GM23338 (cell line): ENCODE measurements at regions not wholly inside any gene's neighbourhood (a gene's known extent, or its start where the extent isn't known, plus 50 kb on each side); places are given as distances from the start of the nearest gene placed in this dataset.

Experiments used
- ATAC-seq: fragments of 200-7000 bp; cut with Tn5 transposase; 3 replicates; pipeline ENCODE4 v1.9.1; 2020
- DNase-seq: peaks from one replicate; pipeline ENCODE4 v3.0.0-alpha.2; 2015; ENCODE audit warnings: low spot score
- H2AFZ ChIP-seq: fragments of 200-600 bp; sonication (generic); 2 replicates; pipeline ENCODE4 v1.8.0; 2016; ENCODE audit warnings: antibody characterized with exemption, mild to moderate bottlenecking, moderate library complexity
- H3F3A ChIP-seq: fragments of 200-600 bp; sonication (generic); replicated peaks from 2 replicates; pipeline ENCODE4 v1.8.0; 2017; ENCODE audit warnings: antibody characterized with exemption, mixed run types, low read depth
- H3K27ac ChIP-seq: fragments of 200-600 bp; sonication (generic); 2 replicates; pipeline ENCODE4 v1.6.1; 2016; ENCODE audit warnings: low read depth
- H3K27me3 ChIP-seq: fragments of 200-600 bp; sonication (generic); 2 replicates; pipeline ENCODE4 v1.8.0; 2016; ENCODE audit warnings: mild to moderate bottlenecking, mixed run types, moderate library complexity; ENCODE audit not compliant: insufficient read depth
- H3K36me3 ChIP-seq: fragments of 200-600 bp; sonication (generic); 2 replicates; pipeline ENCODE4 v1.8.0; 2016; ENCODE audit warnings: mild to moderate bottlenecking; ENCODE audit not compliant: insufficient read depth
- H3K4me1 ChIP-seq: fragments of 200-600 bp; sonication (generic); 2 replicates; pipeline ENCODE4 v1.8.0; 2016; ENCODE audit warnings: mild to moderate bottlenecking, moderate library complexity; ENCODE audit not compliant: insufficient read depth
- H3K4me2 ChIP-seq: fragments of 200-600 bp; sonication (generic); 2 replicates; pipeline ENCODE4 v1.7.1; 2017; ENCODE audit warnings: mixed run types
- H3K4me3 ChIP-seq: fragments of 200-600 bp; sonication (generic); 2 replicates; pipeline ENCODE4 v1.6.1; 2016; ENCODE audit warnings: mixed run types
- H3K79me2 ChIP-seq: fragments of 200-600 bp; sonication (generic); replicated peaks from 2 replicates; pipeline ENCODE4 v1.8.0; 2017; ENCODE audit warnings: mild to moderate bottlenecking; ENCODE audit not compliant: insufficient read depth
- H3K9me2 ChIP-seq: fragments of 200-600 bp; sonication (generic); 2 replicates; pipeline ENCODE4 v1.8.0; 2017; ENCODE audit not compliant: insufficient read depth
- H4K20me1 ChIP-seq: fragments of 200-600 bp; sonication (generic); replicated peaks from 2 replicates; pipeline ENCODE4 v1.8.0; 2017; ENCODE audit warnings: mild to moderate bottlenecking; ENCODE audit not compliant: insufficient read depth
- H3K27ac Mint-ChIP-seq: 2 replicates; pipeline ENCODE4 v1.8.0; 2020; ENCODE audit warnings: inconsistent platforms, mild to moderate bottlenecking, moderate library complexity, mixed read lengths
- H3K27me3 Mint-ChIP-seq: 3 replicates; pipeline ENCODE4 v1.8.0; 2022; ENCODE audit warnings: low read depth, mild to moderate bottlenecking, moderate library complexity, mixed read lengths, inconsistent platforms; ENCODE audit not compliant: insufficient read depth, poor library complexity
- H3K36me3 Mint-ChIP-seq: 3 replicates; pipeline ENCODE4 v1.8.0; 2021; ENCODE audit warnings: low read depth, mild to moderate bottlenecking, inconsistent platforms, moderate library complexity, mixed read lengths
- H3K4me1 Mint-ChIP-seq: 3 replicates; pipeline ENCODE4 v1.8.0; 2020; ENCODE audit warnings: mild to moderate bottlenecking, inconsistent platforms, mixed read lengths
- H3K4me3 Mint-ChIP-seq: 3 replicates; pipeline ENCODE4 v1.8.0; 2021; ENCODE audit warnings: moderate library complexity, mild to moderate bottlenecking, inconsistent platforms, mixed read lengths
- H3K9me3 Mint-ChIP-seq: 3 replicates; pipeline ENCODE4 v1.8.0; 2020; ENCODE audit warnings: moderate library complexity, mild to moderate bottlenecking, inconsistent platforms, mixed read lengths
- CREB1 ChIP-seq: fragments of 250-450 bp; sonication (Bioruptor Pico); IDR thresholded peaks from 2 replicates; pipeline ENCODE4 v1.5.0; 2020; ENCODE audit warnings: low read depth, mild to moderate bottlenecking, moderate library complexity
- EZH2 ChIP-seq: fragments of 200-600 bp; sonication (generic); IDR thresholded peaks from one replicate; pipeline ENCODE4 v1.8.0; 2017; ENCODE audit warnings: antibody characterized with exemption, mild to moderate bottlenecking, low read depth; ENCODE audit not compliant: unreplicated experiment
- EZH2phosphoT487 ChIP-seq: fragments of 200-600 bp; sonication (generic); IDR thresholded peaks from one replicate; pipeline ENCODE4 v1.8.1; 2018; ENCODE audit warnings: antibody characterized with exemption; ENCODE audit not compliant: unreplicated experiment
- JUNB ChIP-seq: IDR thresholded peaks from one replicate; pipeline ENCODE4 v1.6.1; 2016; ENCODE audit warnings: antibody characterized with exemption; ENCODE audit not compliant: unreplicated experiment
- NANOG ChIP-seq: IDR thresholded peaks from 2 replicates; pipeline ENCODE4 v1.6.1; 2016; ENCODE audit warnings: antibody characterized with exemption, borderline replicate concordance
- POLR2AphosphoS5 ChIP-seq: IDR thresholded peaks from 2 replicates; pipeline ENCODE4 v1.6.1; 2016; ENCODE audit warnings: antibody characterized with exemption, low read depth
- STAT1 ChIP-seq: IDR thresholded peaks from one replicate; pipeline ENCODE4 v1.6.1; 2016; ENCODE audit warnings: antibody characterized with exemption; ENCODE audit not compliant: unreplicated experiment
- ZNF114 ChIP-seq: fragments of 250-450 bp; sonication (Bioruptor Pico); IDR thresholded peaks from 2 replicates; pipeline ENCODE4 v1.5.0; 2020; ENCODE audit warnings: mild to moderate bottlenecking, moderate library complexity
- ZNF331 ChIP-seq: fragments of 250-450 bp; sonication (Bioruptor Pico); IDR thresholded peaks from 2 replicates; pipeline ENCODE4 v1.5.0; 2020; ENCODE audit warnings: low read depth, mild to moderate bottlenecking, moderate library complexity
- TF ChIP-seq, protein P1 (sequence below), 2 experiments: fragments of 200-600 bp in 1 of 2; sonication (generic) in 1 of 2; conservative IDR thresholded peaks; 2 replicates each; pipeline versions ENCODE4 v1.5.1 to v1.6.1; 2016 to 2017; ENCODE audit warnings: antibody characterized with exemption in 2 of 2, low read depth in 2 of 2, mild to moderate bottlenecking in 2 of 2, moderate library complexity in 1 of 2
- TF ChIP-seq, protein P2 (sequence below): IDR thresholded peaks from one replicate; pipeline ENCODE4 v1.6.1; 2018; ENCODE audit warnings: antibody characterized with exemption; ENCODE audit not compliant: unreplicated experiment
- TF ChIP-seq, protein P3 (sequence below): IDR thresholded peaks from 2 replicates; pipeline ENCODE4 v1.6.1; 2016; ENCODE audit warnings: antibody characterized with exemption
- TF ChIP-seq, protein P4 (sequence below): fragments of 250-450 bp; sonication (Bioruptor Pico); IDR thresholded peaks from 2 replicates; pipeline ENCODE4 v1.5.0; 2020; ENCODE audit warnings: mild to moderate bottlenecking, moderate library complexity

DNA sequence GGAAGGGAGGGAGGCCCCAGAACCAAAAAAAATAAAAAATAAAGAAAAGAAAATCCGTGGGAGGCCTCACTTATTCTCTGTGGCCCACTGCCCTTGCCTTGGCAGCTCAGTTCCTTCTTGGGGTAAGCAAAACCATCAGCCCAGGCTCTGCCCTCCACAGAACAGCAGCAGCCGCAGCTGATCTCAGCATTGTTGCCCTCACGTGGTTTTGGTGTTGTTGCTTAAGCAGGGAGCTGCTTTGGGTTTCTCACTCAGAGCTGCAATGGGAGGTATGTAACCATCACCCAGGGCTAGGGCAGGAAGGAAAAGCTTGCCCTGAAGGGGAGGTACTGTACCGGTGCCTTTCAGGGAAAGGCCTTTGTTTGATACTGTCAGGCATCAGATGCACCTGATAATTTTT, 374.7 kb upstream of the WWC1 start:
- H3K9me3 Mint-ChIP-seq = peaks cover 7% of the 10 kb centered on the region; the same call in 1 of the 3 replicates
- Histone ChIP-seq H2AFZ (0 out of 2 replicates have a peak overlapping the region, but pooled peaks have one; percentile 52), H3K79me2 (no peaks in the 10 kb centered on the region), H3K36me3 (no peaks in the 10 kb centered on the region), H3K27me3 (no peaks in the 10 kb centered on the region), H4K20me1 (no peaks in the 10 kb centered on the region), H3K4me1 (peaks cover 16% of the 10 kb centered on the region; the same call in 1 of the 2 replicates), H3K4me2 (no peak overlapping the region), H3K4me3 (no peak overlapping the region), H3F3A (no peaks in the 10 kb centered on the region), H3K27ac (no peak overlapping the region), H3K9me2 (0 out of 2 replicates have a peak, but pooled peaks cover 3% of the 10 kb centered on the region)
- no peaks in the 10 kb centered on the region for H3K27me3 Mint-ChIP-seq
- H3K4me3 Mint-ChIP-seq = no peak overlapping the region
- TF ChIP-seq ZNF331 (no peak), STAT1 (no peak), EZH2 (no peak), CREB1 (CRISPR knock-in tag) (no peak), ZNF114 (CRISPR knock-in tag) (no peak), JUNB (no peak), POLR2AphosphoS5 (no peak), NANOG (no peak), EZH2phosphoT487 (no peak)
- TF ChIP-seq, protein P1, sequence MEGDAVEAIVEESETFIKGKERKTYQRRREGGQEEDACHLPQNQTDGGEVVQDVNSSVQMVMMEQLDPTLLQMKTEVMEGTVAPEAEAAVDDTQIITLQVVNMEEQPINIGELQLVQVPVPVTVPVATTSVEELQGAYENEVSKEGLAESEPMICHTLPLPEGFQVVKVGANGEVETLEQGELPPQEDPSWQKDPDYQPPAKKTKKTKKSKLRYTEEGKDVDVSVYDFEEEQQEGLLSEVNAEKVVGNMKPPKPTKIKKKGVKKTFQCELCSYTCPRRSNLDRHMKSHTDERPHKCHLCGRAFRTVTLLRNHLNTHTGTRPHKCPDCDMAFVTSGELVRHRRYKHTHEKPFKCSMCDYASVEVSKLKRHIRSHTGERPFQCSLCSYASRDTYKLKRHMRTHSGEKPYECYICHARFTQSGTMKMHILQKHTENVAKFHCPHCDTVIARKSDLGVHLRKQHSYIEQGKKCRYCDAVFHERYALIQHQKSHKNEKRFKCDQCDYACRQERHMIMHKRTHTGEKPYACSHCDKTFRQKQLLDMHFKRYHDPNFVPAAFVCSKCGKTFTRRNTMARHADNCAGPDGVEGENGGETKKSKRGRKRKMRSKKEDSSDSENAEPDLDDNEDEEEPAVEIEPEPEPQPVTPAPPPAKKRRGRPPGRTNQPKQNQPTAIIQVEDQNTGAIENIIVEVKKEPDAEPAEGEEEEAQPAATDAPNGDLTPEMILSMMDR (conservative IDR thresholded peaks at IDR 0.05; ENCODE audit: low read depth in 2 of 2) = no peak
- TF ChIP-seq, protein P2, sequence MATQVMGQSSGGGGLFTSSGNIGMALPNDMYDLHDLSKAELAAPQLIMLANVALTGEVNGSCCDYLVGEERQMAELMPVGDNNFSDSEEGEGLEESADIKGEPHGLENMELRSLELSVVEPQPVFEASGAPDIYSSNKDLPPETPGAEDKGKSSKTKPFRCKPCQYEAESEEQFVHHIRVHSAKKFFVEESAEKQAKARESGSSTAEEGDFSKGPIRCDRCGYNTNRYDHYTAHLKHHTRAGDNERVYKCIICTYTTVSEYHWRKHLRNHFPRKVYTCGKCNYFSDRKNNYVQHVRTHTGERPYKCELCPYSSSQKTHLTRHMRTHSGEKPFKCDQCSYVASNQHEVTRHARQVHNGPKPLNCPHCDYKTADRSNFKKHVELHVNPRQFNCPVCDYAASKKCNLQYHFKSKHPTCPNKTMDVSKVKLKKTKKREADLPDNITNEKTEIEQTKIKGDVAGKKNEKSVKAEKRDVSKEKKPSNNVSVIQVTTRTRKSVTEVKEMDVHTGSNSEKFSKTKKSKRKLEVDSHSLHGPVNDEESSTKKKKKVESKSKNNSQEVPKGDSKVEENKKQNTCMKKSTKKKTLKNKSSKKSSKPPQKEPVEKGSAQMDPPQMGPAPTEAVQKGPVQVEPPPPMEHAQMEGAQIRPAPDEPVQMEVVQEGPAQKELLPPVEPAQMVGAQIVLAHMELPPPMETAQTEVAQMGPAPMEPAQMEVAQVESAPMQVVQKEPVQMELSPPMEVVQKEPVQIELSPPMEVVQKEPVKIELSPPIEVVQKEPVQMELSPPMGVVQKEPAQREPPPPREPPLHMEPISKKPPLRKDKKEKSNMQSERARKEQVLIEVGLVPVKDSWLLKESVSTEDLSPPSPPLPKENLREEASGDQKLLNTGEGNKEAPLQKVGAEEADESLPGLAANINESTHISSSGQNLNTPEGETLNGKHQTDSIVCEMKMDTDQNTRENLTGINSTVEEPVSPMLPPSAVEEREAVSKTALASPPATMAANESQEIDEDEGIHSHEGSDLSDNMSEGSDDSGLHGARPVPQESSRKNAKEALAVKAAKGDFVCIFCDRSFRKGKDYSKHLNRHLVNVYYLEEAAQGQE = no peak
- TF ChIP-seq, protein P3, sequence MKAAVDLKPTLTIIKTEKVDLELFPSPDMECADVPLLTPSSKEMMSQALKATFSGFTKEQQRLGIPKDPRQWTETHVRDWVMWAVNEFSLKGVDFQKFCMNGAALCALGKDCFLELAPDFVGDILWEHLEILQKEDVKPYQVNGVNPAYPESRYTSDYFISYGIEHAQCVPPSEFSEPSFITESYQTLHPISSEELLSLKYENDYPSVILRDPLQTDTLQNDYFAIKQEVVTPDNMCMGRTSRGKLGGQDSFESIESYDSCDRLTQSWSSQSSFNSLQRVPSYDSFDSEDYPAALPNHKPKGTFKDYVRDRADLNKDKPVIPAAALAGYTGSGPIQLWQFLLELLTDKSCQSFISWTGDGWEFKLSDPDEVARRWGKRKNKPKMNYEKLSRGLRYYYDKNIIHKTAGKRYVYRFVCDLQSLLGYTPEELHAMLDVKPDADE = no peak
- TF ChIP-seq, protein P4, sequence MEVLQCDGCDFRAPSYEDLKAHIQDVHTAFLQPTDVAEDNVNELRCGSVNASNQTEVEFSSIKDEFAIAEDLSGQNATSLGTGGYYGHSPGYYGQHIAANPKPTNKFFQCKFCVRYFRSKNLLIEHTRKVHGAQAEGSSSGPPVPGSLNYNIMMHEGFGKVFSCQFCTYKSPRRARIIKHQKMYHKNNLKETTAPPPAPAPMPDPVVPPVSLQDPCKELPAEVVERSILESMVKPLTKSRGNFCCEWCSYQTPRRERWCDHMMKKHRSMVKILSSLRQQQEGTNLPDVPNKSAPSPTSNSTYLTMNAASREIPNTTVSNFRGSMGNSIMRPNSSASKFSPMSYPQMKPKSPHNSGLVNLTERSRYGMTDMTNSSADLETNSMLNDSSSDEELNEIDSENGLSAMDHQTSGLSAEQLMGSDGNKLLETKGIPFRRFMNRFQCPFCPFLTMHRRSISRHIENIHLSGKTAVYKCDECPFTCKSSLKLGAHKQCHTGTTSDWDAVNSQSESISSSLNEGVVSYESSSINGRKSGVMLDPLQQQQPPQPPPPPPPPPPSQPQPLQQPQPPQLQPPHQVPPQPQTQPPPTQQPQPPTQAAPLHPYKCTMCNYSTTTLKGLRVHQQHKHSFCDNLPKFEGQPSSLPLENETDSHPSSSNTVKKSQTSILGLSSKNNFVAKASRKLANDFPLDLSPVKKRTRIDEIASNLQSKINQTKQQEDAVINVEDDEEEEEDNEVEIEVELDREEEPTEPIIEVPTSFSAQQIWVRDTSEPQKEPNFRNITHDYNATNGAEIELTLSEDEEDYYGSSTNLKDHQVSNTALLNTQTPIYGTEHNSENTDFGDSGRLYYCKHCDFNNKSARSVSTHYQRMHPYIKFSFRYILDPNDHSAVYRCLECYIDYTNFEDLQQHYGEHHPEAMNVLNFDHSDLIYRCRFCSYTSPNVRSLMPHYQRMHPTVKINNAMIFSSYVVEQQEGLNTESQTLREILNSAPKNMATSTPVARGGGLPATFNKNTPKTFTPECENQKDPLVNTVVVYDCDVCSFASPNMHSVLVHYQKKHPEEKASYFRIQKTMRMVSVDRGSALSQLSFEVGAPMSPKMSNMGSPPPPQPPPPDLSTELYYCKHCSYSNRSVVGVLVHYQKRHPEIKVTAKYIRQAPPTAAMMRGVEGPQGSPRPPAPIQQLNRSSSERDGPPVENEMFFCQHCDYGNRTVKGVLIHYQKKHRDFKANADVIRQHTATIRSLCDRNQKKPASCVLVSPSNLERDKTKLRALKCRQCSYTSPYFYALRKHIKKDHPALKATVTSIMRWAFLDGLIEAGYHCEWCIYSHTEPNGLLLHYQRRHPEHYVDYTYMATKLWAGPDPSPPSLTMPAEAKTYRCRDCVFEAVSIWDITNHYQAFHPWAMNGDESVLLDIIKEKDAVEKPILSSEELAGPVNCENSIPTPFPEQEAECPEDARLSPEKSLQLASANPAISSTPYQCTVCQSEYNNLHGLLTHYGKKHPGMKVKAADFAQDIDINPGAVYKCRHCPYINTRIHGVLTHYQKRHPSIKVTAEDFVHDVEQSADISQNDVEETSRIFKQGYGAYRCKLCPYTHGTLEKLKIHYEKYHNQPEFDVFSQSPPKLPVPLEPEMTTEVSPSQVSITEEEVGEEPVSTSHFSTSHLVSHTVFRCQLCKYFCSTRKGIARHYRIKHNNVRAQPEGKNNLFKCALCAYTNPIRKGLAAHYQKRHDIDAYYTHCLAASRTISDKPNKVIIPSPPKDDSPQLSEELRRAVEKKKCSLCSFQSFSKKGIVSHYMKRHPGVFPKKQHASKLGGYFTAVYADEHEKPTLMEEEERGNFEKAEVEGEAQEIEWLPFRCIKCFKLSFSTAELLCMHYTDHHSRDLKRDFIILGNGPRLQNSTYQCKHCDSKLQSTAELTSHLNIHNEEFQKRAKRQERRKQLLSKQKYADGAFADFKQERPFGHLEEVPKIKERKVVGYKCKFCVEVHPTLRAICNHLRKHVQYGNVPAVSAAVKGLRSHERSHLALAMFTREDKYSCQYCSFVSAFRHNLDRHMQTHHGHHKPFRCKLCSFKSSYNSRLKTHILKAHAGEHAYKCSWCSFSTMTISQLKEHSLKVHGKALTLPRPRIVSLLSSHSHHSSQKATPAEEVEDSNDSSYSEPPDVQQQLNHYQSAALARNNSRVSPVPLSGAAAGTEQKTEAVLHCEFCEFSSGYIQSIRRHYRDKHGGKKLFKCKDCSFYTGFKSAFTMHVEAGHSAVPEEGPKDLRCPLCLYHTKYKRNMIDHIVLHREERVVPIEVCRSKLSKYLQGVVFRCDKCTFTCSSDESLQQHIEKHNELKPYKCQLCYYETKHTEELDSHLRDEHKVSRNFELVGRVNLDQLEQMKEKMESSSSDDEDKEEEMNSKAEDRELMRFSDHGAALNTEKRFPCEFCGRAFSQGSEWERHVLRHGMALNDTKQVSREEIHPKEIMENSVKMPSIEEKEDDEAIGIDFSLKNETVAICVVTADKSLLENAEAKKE (CRISPR knock-in tag) = no peak
- peaks cover 7% of the 10 kb centered on the region; the same call in 2 of the 3 replicates for H3K36me3 Mint-ChIP-seq
- peak; percentile 28 for DNase-seq
- ATAC-seq = peak; percentile 82
- H3K27ac Mint-ChIP-seq = no peak overlapping the region
- peaks cover 22% of the 10 kb centered on the region; the same call in 2 of the 3 replicates for H3K4me1 Mint-ChIP-seq
